ENCODE measurements at regions not wholly inside any gene's neighbourhood (a gene's known extent, or its start where the extent isn't known, plus 50 kb on each side); places are given as distances from the start of the nearest gene placed in this dataset.
"Not testable (repeated sequence)": the region's sequence is repeated elsewhere in the genome, so short reads cannot be mapped to it uniquely, and the experiment has no call there.

- DNase-seq (ENCODE audit: low read depth, low spot score) = no peak
These were observed 360.4 kb upstream of the ZNF32 start for GRCh38 chr10:44008917-44009709.

GRCh38 chr10:44008270-44008916 lies 359.7 kb upstream of the ZNF32 start:
- DNase-seq (ENCODE audit: low read depth, low spot score) = no peak

- no peak for DNase-seq (ENCODE audit: low read depth, low spot score)
These were observed 358.1 kb upstream of the ZNF32 start for GRCh38 chr10:44006771-44007170.

- DNase-seq (ENCODE audit: low read depth, low spot score) = no peak
These were observed 357.1 kb upstream of the ZNF32 start for GRCh38 chr10:44005788-44006099.

GRCh38 chr10:44004913-44005787 lies 356.5 kb upstream of the ZNF32 start:
- DNase-seq (ENCODE audit: low read depth, low spot score) = no peak

- no peak for DNase-seq (ENCODE audit: low read depth, low spot score)
These were observed 349.5 kb upstream of the ZNF32 start for GRCh38 chr10:43998021-43998809.

- DNase-seq (ENCODE audit: low read depth, low spot score) = no peak
These were observed 348.6 kb upstream of the ZNF32 start for GRCh38 chr10:43997330-43997729.

- no peak for DNase-seq (ENCODE audit: low read depth, low spot score)
These were observed 345.9 kb upstream of the ZNF32 start for GRCh38 chr10:43994539-43994938.

GRCh38 chr10:43992816-43993215 lies 344.1 kb upstream of the ZNF32 start:
- DNase-seq (ENCODE audit: low read depth, low spot score) = not testable (repeated sequence)

GRCh38 chr10:43986374-43986773 lies 337.7 kb upstream of the ZNF32 start:
- DNase-seq (ENCODE audit: low read depth, low spot score) = no peak

- DNase-seq (ENCODE audit: low read depth, low spot score) = no peak
These were observed 337.3 kb upstream of the ZNF32 start for GRCh38 chr10:43985941-43986340.

- DNase-seq (ENCODE audit: low read depth, low spot score) = no peak
These were observed 335.2 kb upstream of the ZNF32 start for GRCh38 chr10:43983856-43984271.

- no peak for DNase-seq (ENCODE audit: low read depth, low spot score)
These were observed 334.7 kb upstream of the ZNF32 start for GRCh38 chr10:43983405-43983804.

GRCh38 chr10:43982250-43982649 lies 333.6 kb upstream of the ZNF32 start:
- DNase-seq (ENCODE audit: low read depth, low spot score) = no peak

GRCh38 chr10:43981696-43982095 lies 333.0 kb upstream of the ZNF32 start:
- DNase-seq (ENCODE audit: low read depth, low spot score) = no peak

GRCh38 chr10:43981232-43981631 lies 332.6 kb upstream of the ZNF32 start:
- DNase-seq (ENCODE audit: low read depth, low spot score) = no peak

- no peak for DNase-seq (ENCODE audit: low read depth, low spot score)
These were observed 332.0 kb upstream of the ZNF32 start for GRCh38 chr10:43980715-43981114.

GRCh38 chr10:43980313-43980712 lies 331.6 kb upstream of the ZNF32 start:
- DNase-seq (ENCODE audit: low read depth, low spot score) = no peak

- no peak for DNase-seq (ENCODE audit: low read depth, low spot score)
These were observed 330.9 kb upstream of the ZNF32 start for GRCh38 chr10:43979551-43979950.

- no peak for DNase-seq (ENCODE audit: low read depth, low spot score)
These were observed 330.3 kb upstream of the ZNF32 start for GRCh38 chr10:43978936-43979335.

GRCh38 chr10:43978091-43978490 lies 329.4 kb upstream of the ZNF32 start:
- no peak for DNase-seq (ENCODE audit: low read depth, low spot score)

- no peak for DNase-seq (ENCODE audit: low read depth, low spot score)
These were observed 327.6 kb upstream of the ZNF32 start for GRCh38 chr10:43976292-43976691.
